NCI-H187 (cell line): ENCODE measurements at regions not wholly inside any gene's neighbourhood (a gene's known extent, or its start where the extent isn't known, plus 50 kb on each side); places are given as distances from the start of the nearest gene placed in this dataset.

Experiments used
- DNase-seq, 2 experiments: peaks; one replicate each; lab custom pipeline; 2025; lab: John Stamatoyannopoulos, UW

DNA sequence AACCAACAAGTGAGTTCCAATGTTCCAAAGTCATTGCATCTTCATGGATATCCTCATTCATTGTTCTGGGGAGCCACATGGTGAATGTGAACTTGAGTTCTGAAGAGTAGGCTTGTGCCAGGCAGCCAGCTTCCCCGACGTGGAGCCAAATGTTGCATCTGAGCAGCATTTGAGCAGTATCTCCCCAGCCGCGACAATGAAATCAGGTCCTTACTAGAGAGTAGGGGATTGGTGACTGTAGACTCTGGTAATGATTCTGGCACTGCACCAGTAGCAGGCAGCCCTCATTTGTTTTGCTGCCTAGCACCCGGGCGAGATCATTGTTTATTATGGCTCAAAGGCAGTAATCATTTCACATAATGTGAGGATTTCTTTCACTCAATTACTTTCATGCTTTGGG is 451.4 kb upstream of the C9orf72 start:
- no peak for DNase-seq

DNA sequence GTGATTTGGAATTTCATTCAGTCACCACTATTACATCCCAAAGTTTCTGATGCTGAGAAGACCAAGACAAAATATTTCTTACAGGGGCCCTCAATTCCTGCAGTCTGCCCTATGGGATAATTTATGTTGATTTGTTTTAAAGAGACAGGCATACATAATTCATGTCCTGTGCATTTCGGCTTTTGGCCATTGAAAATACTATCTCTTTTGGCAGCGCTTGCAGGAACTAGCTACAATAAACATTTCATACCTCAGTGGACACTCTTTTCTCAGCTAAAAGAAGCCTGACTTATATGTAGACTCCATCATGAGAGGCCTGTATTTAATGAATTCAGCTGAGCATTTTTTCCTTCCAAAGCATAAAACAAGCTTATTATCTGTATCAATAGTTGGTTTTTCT is 451.9 kb upstream of the C9orf72 start:
- DNase-seq: no peak

DNA sequence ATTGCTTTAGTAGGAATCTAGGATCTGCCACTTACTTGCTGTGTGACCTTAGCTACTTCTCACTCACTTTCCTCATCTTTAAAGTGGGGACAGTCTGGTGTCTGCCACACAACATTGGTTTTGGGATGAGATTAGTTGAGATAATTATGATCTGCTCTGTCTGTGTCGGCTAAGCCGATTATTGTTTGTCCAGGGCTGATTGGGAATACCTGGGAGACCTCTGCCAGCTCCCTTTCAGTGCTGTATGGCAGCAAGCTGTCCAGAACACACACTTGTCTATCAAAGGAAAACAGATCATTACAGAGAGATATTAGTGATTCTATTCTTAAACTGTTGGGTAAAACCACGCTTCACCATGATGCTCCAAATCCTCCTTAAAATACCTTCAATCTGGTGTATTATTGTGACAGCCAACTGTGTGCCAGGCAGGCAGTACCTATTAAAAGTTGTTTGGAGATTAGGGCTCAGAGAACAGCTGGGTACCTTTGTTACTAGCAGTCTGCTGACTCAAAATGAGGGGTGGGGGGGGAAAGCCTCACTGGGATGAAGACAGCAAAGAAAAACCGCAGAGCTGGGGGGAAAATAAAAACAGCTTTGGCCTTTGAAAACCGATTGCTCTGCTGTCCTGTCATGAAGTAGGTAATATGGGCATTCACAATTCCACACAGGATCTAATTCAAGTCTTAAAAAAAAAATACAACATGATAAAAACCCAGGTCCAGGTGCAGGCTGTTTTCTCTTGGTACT is 458.4 kb upstream of the C9orf72 start:
- DNase-seq: no peak

DNA sequence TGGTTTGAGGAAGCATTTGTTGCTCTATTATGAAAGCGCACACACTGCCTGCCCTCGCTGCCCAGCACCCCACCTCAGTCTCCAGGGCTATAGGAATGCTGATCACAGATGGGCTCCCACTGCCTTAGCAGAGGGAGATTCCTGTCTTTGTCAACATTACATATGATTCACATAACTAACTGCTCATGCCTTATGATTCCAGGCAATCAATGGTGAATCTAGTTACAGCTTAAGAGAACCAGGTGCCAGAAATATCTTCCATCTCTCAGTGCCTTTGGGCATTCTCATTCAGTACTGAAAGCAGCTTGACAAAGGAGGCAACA is 458.9 kb upstream of the C9orf72 start:
- no peak for DNase-seq

DNA sequence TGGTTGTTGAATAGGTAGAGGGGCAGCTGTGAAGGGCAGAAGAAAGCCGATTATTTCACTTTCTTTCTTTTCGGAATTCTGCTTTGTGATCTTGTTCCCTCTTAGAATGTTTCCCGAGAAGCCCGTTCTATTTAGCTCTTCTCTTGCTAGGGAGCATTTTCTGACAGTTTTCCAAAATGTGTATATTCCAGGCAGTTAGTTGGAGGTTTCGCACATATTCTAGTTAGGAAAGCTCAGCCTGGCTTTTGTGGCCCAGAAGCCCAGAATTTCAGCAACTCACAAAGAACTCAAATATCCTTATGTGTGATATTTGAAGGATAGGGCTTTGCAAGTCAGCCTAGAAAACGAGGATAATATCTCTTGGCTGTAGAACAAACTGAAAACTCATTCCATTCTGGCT is 461.0 kb upstream of the C9orf72 start:
- no peak for DNase-seq

DNA sequence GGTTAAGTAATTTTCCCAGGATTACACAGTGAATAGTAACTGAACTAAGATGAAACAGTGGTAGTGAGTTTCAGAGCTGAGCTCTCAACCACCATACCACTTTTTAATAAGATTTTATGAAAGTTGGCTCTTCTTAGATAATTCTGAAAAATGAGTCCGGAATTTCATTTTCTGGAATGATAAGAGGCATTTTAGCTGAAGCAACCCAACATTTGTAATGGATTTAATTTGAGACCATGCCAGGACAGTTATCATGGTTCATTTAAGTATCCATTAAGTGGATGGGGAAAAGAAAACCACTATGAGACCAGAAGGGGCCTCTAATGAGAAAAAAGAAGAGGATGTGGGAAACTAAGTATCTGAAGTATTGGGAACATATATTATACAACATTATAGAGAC is 464.7 kb upstream of the C9orf72 start:
- no peak for DNase-seq

DNA sequence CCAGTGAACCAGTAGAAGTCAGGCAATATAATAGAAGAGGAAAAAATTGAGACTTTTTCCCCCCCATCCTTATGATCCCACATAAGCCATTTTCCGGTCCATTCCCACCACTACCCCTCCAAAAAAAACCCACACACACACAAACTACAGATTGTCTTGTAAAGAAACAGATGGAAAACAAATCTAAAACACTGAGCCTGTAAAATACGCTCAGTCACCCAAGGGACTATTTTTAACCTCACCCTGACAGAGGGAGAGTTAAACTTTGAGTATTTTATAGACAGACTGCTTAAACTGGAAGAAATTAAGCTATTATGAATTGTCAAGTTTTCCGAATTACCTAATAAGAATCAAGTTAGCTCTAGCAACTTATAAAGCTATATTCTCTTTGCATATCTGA is 471.8 kb upstream of the C9orf72 start:
- DNase-seq: no peak

DNA sequence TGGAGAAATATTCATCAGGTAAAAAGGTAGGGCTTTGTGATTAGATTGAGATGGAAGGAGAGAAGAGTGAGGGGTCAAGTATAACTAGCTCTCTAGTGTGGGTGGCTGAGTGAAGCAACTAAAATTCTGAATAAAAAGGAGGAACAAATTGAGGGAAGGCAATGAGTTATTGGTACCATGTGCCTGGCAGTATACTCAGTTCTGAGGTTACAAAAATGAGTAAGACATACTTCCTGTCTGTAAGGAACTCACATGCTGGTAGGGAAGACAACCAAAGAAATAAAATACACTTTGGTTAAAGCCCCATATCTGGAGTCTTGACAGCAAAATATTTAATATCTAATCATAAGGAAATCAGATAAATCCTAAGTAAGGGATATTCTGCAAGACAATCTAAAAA is 476.8 kb upstream of the C9orf72 start:
- DNase-seq: no peak

DNA sequence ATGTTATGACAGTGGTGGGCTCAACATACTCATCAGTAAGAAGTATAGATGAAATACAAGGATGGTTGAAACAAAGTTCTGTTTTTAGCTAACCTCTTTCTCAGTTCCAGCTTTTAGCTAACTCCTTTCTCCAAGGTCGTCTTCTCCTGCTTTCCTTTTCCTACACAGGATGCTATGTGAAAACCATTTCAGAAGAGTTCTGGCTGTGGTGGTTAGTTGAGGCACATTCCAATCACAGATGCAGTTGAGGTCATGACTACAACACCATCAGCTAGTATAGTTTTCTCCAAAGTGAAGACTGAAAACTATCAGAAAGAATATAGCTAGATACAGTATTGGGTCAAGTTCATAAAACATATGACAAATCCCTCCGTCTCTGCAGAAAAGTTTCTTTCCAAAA is 477.7 kb upstream of the C9orf72 start:
- DNase-seq: no peak

DNA sequence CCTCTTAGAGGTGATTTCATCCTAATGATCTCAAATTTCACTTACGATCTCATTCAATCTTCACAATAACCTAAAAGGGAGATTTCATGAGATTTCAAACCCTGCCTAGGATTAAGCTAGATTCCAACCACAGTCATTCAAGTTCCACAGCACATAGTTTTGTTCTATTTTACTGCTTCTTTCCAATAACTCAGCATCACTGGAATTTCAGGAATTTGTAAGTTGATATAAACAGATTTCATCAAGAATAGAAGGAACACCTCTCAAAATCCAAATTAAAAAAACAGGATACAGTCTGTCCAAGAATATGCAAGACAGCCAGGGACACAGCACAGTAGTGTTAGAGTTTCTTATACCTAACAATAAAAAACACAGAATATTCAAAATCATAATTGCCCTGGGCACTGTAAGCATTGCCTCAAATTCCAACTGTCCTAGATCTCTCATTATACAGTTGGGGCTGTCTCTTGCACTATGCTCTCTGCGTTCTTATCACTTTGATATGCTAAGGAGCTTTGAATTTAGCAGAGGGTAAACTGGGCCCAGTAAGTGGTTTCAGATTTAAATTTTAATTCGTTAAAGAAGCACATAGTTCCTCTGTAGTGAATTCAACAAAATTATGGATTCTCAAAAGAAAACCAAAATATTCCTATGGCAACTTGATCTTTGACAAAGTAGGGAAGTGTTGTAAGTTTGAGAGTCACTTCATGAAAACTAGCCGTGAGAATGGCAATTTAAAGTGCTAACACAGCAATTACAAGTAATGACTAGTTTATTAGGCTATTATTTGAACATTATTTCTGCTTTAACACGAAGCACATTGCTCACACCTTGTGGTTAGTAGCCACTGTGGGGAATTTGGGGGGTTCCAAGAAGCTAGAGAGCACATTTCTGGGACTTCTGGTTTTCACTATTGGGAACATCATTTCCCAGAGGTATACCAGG is 478.6 kb upstream of the C9orf72 start:
- no peak for DNase-seq

DNA sequence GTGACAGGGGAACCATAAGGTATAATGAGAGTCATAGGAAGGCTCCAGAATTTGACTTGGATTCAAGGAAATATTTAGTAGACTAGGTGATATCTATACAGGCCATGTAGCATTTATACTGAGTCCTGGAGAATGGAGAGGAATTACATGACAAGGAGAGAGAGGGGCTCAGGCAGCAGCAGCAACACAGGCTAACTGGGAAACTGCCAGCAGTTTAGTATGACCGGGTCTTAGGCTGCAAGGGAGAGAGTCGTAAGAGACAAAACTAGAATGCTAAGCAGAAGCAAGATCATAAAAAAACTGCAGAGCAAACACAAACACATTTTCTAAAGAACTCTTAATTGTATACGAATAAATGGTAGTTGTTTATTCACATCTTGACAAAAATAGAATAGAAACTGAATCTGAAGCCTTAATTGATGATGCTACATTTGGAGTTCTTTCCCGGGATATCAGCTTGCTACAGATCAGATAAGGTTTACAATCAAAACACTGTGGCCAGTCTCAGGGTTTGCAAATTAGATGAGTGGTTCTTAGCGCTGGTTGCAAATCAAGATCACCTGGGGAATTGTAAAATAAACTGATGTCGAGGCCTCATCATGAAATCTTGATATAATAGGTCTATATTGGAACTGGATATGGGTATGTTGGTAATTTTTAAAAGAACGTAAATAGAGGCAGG is 480.0 kb upstream of the C9orf72 start:
- DNase-seq: no peak

DNA sequence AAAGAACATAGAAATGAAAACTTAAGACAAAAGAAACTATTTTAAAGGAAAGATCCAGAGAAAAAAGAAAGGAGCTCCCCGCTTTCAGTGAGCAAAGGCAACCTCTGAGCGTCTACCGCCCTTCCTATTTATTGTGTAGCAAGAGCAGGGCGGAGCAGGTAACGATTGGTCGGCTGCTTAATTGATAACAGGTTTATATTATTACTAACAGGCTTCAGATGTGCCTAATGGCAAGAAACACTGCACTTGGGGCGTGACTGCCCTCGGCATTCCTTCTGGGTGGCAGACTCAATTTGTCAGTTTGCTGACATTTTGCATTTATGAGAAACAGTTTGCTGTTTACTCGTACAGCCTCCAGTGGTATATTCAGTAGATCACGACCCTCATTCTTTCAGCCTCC is 482.7 kb upstream of the C9orf72 start:
- DNase-seq: no peak

DNA sequence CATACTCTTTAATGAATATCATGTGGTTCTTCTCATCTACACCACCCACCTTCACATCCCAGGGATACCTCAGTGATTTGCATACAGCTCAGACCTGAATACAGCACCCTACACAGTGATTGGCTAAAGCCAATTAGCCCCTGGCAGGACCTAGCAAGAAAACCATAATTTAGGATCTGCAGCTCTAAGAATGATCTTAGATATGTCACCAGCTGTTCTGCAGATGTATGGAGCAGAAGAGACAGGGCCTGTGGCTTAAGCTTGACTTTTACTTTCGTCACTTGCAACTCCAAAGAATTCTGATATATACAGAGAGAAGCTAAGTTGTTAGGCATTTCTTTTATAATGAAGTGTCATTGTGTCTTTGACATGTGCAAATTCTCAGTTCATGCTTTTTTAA is 483.2 kb upstream of the C9orf72 start:
- DNase-seq: no peak

DNA sequence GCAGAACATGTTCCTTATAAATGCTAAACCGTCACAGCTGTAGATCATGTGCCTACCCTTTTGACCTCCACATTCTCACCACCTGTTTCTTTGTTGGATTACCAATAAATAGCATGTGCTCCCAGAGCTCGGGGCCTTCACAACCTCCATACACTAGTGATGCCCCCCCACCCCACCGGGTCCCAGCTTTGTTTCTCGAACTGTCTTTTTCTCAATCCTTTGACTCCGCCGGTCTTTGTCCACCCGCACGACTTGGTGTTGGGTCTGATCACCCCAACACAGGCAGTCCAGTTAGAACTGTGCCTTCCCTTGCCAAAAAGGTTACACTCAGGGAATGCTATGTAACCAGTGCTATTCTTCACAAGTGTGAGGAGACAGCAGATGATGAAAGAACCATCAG is 485.9 kb upstream of the C9orf72 start:
- no peak for DNase-seq

DNA sequence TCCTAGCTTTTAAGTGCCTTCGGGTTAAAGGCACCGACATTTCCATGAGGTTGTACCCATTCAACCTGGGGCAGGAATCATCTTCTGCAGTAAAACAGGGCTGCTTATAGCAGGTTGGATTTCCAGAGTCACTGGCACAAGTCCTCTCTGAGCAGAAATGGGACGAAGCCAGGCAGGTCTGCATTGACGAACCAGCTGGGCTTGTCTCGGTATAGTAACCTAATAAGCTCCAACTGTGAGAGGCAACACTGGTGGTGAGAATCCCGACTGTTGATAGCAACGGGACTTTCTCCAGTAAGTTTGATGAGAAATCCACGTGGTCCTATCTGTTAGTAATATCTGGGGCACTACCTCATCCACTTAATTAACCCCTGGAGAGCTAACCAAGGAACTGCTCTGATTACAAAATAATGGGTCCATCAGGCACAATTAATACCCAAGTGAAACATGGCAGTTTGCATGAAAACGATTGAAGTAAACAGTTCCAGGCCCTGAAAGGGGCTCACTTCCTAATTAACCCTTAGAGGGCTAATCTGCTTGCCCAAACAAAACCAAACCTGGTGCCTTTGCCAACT is 491.0 kb upstream of the C9orf72 start:
- no peak for DNase-seq

DNA sequence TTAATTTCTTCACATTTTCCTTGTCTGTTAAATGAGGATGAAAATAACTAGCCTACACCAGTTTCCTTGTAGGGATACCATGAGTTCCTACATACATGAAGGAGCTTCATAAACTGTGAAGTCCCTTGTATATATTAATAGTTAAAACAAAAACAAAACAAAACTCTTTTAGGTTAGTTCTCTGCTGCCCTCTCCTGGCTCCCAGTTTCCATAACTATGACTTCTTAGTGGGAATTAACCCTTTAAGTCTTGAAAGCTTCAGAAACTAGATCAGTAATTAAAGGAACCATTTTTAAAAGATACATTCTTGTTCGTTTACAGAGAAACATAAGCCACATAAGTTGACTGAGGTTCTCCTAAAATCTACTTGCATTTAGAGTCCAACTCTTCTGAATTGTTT is 500.0 kb upstream of the C9orf72 start:
- DNase-seq: peak; percentile 8 to 31

DNA sequence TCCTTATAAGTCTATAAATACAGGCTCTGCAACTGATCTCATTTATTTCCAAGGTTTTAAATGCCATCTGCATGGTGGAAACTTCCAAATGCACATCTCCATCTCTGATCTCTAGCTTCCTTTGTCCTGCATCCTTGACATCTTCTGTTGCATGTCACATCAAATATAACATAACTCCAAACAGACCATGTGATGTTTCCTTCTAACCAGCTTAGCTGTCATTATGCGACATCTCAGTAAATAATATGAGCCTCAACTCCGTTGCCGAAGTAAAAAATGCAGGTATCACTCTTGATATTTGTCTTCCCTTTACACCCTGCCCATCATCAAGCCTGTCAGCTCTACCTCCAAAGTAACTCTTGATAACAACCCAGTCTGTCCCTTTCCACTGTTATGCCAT is 506.4 kb upstream of the C9orf72 start:
- DNase-seq: no peak

DNA sequence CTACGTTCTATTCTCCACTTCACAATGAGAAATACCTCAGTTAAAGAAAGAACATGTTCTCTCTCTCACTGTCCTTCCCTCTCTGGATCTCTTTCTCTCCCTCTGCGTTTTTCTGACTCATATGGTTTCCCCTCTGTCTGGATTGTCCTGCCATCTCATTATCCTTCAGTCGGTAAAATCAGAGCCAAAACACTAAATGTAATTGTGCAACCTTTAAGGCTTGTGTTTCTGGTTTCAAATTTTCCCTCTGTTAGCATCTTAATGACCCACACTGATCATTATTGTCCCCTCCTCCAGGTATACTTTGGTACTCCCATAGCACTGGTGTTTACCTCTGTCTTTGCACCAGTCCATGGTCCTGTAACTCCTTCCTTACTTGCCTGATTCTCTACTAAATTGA is 509.4 kb upstream of the C9orf72 start:
- DNase-seq: no peak

DNA sequence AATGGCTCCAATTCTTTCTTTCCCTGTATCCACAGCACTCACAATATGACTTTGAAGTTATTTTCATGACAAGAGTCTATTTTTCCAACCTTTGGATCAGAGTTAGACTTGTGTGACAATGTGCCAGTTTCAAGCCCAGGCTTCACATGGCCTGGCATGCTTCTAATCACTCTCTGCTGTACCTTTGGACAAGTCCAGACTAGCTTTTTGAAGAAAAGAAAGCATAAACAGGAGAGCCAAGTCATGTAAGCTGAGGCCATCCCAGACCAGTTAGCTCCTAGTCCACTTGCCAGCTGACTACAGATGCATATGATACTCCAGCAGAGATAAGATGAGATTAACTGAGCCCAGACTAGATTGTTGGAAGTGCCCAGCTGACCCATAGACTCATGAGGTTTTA is 513.6 kb upstream of the C9orf72 start:
- no peak for DNase-seq

DNA sequence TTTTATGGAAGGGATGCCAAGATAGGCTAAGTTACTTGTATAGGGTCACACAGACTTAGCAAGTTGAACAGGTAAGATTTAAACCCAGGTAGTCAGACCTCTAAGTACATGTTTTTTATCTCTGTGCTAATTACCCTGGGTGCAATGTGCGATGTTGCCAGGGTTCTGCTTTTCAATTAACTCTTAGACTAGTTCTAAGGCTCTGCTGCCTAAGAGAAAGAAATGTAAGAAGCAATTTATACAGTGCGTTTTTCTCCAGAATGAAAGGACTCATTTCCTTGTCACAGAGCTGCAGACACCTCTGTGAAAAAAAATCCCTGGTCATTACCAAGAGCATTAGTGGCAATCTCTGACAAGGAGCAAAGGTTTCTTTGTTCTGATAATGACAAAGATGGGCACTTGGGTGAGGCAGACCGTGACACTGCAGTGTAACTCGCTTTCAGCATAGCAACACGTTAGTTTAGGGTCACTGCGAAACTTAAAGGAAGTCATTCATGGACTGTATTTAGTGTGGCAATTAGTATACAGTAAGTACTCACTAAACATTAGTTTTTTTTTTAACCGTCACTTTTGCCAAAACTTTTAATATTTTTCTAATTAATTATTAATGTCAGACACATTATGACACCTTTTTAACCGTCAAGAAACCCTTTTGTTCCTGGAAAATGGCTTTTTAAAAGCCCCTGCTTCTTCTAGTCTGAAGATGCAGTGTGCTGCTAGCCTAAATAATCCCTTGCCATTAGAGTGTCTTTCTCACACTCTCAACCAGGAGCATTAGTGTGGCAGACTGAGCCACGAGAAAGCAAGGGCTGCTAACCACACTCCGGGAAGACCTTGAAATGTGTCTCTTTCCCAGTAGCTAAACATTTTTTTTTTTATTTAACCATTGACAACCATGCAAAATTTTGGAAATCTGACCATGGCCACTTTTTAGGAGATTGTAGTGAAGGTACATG is 520.0 kb upstream of the C9orf72 start:
- DNase-seq: peak; percentile 90 to 91

DNA sequence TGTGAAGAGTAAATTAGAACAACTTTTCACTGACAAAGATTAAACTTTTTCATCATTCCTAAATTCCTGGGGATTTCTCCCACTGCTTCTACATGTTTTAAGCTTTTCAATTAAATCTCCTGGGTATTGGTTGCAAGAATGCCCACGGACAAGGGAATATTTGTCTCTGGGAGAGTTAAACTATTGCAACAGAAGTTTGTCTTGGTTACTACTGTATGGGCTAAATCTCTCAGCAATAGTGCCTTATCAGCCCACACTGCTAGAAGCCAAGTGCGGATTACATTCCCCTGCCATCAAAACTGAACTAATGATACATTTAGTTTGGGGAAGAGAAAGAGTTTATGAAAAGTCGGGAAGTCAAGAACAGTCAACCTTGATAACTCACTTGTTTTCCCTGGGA is 528.2 kb upstream of the C9orf72 start:
- DNase-seq: no peak
